ENCODE measurements at regions not wholly inside any gene's neighbourhood (a gene's known extent, or its start where the extent isn't known, plus 50 kb on each side); places are given as distances from the start of the nearest gene placed in this dataset.

- Histone ChIP-seq H3K9me3 (ENCODE audit: control insufficient read depth, low read length) (no peaks in the 10 kb centered on the region), H3K4me3 (ENCODE audit: low read length) (no peak overlapping the region), H3K9ac (ENCODE audit: low read length) (no peak overlapping the region), H3K27me3 (ENCODE audit: control insufficient read depth, insufficient read depth, low read length) (no peaks in the 10 kb centered on the region), H3K36me3 (ENCODE audit: control insufficient read depth, insufficient read depth, low read length) (no peaks in the 10 kb centered on the region), H3K4me1 (ENCODE audit: control insufficient read depth, insufficient read depth, low read length) (no peaks in the 10 kb centered on the region)
These were observed 196.8 kb downstream of the XPNPEP1 start for GRCh38 chr10:109726473-109726872.

- no peaks in the 10 kb centered on the region for H3K27me3 ChIP-seq (ENCODE audit: control insufficient read depth, insufficient read depth, low read length)
- no peak overlapping the region for H3K9ac ChIP-seq (ENCODE audit: low read length)
- H3K36me3 ChIP-seq (ENCODE audit: control insufficient read depth, insufficient read depth, low read length), result no peaks in the 10 kb centered on the region
- H3K4me1 ChIP-seq (ENCODE audit: control insufficient read depth, insufficient read depth, low read length), result no peaks in the 10 kb centered on the region
- no peak overlapping the region for H3K4me3 ChIP-seq (ENCODE audit: low read length)
- H3K9me3 ChIP-seq (ENCODE audit: control insufficient read depth, low read length), result no peaks in the 10 kb centered on the region
These were observed 200.0 kb downstream of the XPNPEP1 start for GRCh38 chr10:109723305-109723704.

GRCh38 chr10:109721453-109722064 is 201.8 kb downstream of the XPNPEP1 start:
- Histone ChIP-seq H3K4me3 (ENCODE audit: low read length) (no peak overlapping the region), H3K36me3 (ENCODE audit: control insufficient read depth, insufficient read depth, low read length) (no peaks in the 10 kb centered on the region), H3K9me3 (ENCODE audit: control insufficient read depth, low read length) (no peaks in the 10 kb centered on the region), H3K27me3 (ENCODE audit: control insufficient read depth, insufficient read depth, low read length) (no peaks in the 10 kb centered on the region), H3K4me1 (ENCODE audit: control insufficient read depth, insufficient read depth, low read length) (no peaks in the 10 kb centered on the region), H3K9ac (ENCODE audit: low read length) (no peak overlapping the region)

- H3K9ac ChIP-seq (ENCODE audit: low read length), result no peak overlapping the region
- no peak overlapping the region for H3K4me3 ChIP-seq (ENCODE audit: low read length)
- H3K4me1 ChIP-seq (ENCODE audit: control insufficient read depth, insufficient read depth, low read length), result no peaks in the 10 kb centered on the region
- H3K9me3 ChIP-seq (ENCODE audit: control insufficient read depth, low read length), result no peaks in the 10 kb centered on the region
- H3K36me3 ChIP-seq (ENCODE audit: control insufficient read depth, insufficient read depth, low read length), result no peaks in the 10 kb centered on the region
- no peaks in the 10 kb centered on the region for H3K27me3 ChIP-seq (ENCODE audit: control insufficient read depth, insufficient read depth, low read length)
These were observed 217.2 kb downstream of the XPNPEP1 start for GRCh38 chr10:109706026-109706560.

- H3K9ac ChIP-seq (ENCODE audit: low read length), result no peak overlapping the region
- no peaks in the 10 kb centered on the region for H3K4me1 ChIP-seq (ENCODE audit: control insufficient read depth, insufficient read depth, low read length)
- no peaks in the 10 kb centered on the region for H3K27me3 ChIP-seq (ENCODE audit: control insufficient read depth, insufficient read depth, low read length)
- H3K36me3 ChIP-seq (ENCODE audit: control insufficient read depth, insufficient read depth, low read length), result no peaks in the 10 kb centered on the region
- no peak overlapping the region for H3K4me3 ChIP-seq (ENCODE audit: low read length)
- H3K9me3 ChIP-seq (ENCODE audit: control insufficient read depth, low read length), result no peaks in the 10 kb centered on the region
These were observed 221.6 kb downstream of the XPNPEP1 start for GRCh38 chr10:109701633-109702215.

GRCh38 chr10:109698882-109699664 is 224.2 kb downstream of the XPNPEP1 start:
- no peaks in the 10 kb centered on the region for H3K36me3 ChIP-seq (ENCODE audit: control insufficient read depth, insufficient read depth, low read length)
- no peaks in the 10 kb centered on the region for H3K9me3 ChIP-seq (ENCODE audit: control insufficient read depth, low read length)
- H3K4me1 ChIP-seq (ENCODE audit: control insufficient read depth, insufficient read depth, low read length), result no peaks in the 10 kb centered on the region
- no peak overlapping the region for H3K4me3 ChIP-seq (ENCODE audit: low read length)
- no peaks in the 10 kb centered on the region for H3K27me3 ChIP-seq (ENCODE audit: control insufficient read depth, insufficient read depth, low read length)
- H3K9ac ChIP-seq (ENCODE audit: low read length), result no peak overlapping the region

- no peaks in the 10 kb centered on the region for H3K4me1 ChIP-seq (ENCODE audit: control insufficient read depth, insufficient read depth, low read length)
- H3K9me3 ChIP-seq (ENCODE audit: control insufficient read depth, low read length), result no peaks in the 10 kb centered on the region
- H3K9ac ChIP-seq (ENCODE audit: low read length), result no peak overlapping the region
- no peaks in the 10 kb centered on the region for H3K27me3 ChIP-seq (ENCODE audit: control insufficient read depth, insufficient read depth, low read length)
- H3K4me3 ChIP-seq (ENCODE audit: low read length), result no peak overlapping the region
- H3K36me3 ChIP-seq (ENCODE audit: control insufficient read depth, insufficient read depth, low read length), result no peaks in the 10 kb centered on the region
These were observed 225.2 kb downstream of the XPNPEP1 start for GRCh38 chr10:109698086-109698485.

- Histone ChIP-seq H3K36me3 (ENCODE audit: control insufficient read depth, insufficient read depth, low read length) (no peaks in the 10 kb centered on the region), H3K27me3 (ENCODE audit: control insufficient read depth, insufficient read depth, low read length) (no peaks in the 10 kb centered on the region), H3K9ac (ENCODE audit: low read length) (no peak overlapping the region), H3K4me1 (ENCODE audit: control insufficient read depth, insufficient read depth, low read length) (no peaks in the 10 kb centered on the region), H3K4me3 (ENCODE audit: low read length) (no peak overlapping the region), H3K9me3 (ENCODE audit: control insufficient read depth, low read length) (no peaks in the 10 kb centered on the region)
These were observed 226.1 kb downstream of the XPNPEP1 start for GRCh38 chr10:109696981-109697775.

GRCh38 chr10:109696462-109696861 is 226.8 kb downstream of the XPNPEP1 start:
- Histone ChIP-seq H3K27me3 (ENCODE audit: control insufficient read depth, insufficient read depth, low read length) (no peaks in the 10 kb centered on the region), H3K9me3 (ENCODE audit: control insufficient read depth, low read length) (no peaks in the 10 kb centered on the region), H3K4me1 (ENCODE audit: control insufficient read depth, insufficient read depth, low read length) (no peaks in the 10 kb centered on the region), H3K4me3 (ENCODE audit: low read length) (no peak overlapping the region), H3K36me3 (ENCODE audit: control insufficient read depth, insufficient read depth, low read length) (no peaks in the 10 kb centered on the region), H3K9ac (ENCODE audit: low read length) (no peak overlapping the region)

GRCh38 chr10:109695988-109696387 is 227.3 kb downstream of the XPNPEP1 start:
- Histone ChIP-seq H3K9me3 (ENCODE audit: control insufficient read depth, low read length) (no peaks in the 10 kb centered on the region), H3K36me3 (ENCODE audit: control insufficient read depth, insufficient read depth, low read length) (no peaks in the 10 kb centered on the region), H3K9ac (ENCODE audit: low read length) (no peak overlapping the region), H3K4me3 (ENCODE audit: low read length) (no peak overlapping the region), H3K27me3 (ENCODE audit: control insufficient read depth, insufficient read depth, low read length) (no peaks in the 10 kb centered on the region), H3K4me1 (ENCODE audit: control insufficient read depth, insufficient read depth, low read length) (no peaks in the 10 kb centered on the region)

- H3K36me3 ChIP-seq (ENCODE audit: control insufficient read depth, insufficient read depth, low read length), result no peaks in the 10 kb centered on the region
- no peaks in the 10 kb centered on the region for H3K4me1 ChIP-seq (ENCODE audit: control insufficient read depth, insufficient read depth, low read length)
- H3K9ac ChIP-seq (ENCODE audit: low read length), result no peak overlapping the region
- no peak overlapping the region for H3K4me3 ChIP-seq (ENCODE audit: low read length)
- H3K9me3 ChIP-seq (ENCODE audit: control insufficient read depth, low read length), result no peaks in the 10 kb centered on the region
- no peaks in the 10 kb centered on the region for H3K27me3 ChIP-seq (ENCODE audit: control insufficient read depth, insufficient read depth, low read length)
These were observed 233.5 kb downstream of the XPNPEP1 start for GRCh38 chr10:109689785-109690184.

Data from mucosa of stomach (tissue), 1 donor.